ENCODE measurements at regions not wholly inside any gene's neighbourhood (a gene's known extent, or its start where the extent isn't known, plus 50 kb on each side); places are given as distances from the start of the nearest gene placed in this dataset.

DNA sequence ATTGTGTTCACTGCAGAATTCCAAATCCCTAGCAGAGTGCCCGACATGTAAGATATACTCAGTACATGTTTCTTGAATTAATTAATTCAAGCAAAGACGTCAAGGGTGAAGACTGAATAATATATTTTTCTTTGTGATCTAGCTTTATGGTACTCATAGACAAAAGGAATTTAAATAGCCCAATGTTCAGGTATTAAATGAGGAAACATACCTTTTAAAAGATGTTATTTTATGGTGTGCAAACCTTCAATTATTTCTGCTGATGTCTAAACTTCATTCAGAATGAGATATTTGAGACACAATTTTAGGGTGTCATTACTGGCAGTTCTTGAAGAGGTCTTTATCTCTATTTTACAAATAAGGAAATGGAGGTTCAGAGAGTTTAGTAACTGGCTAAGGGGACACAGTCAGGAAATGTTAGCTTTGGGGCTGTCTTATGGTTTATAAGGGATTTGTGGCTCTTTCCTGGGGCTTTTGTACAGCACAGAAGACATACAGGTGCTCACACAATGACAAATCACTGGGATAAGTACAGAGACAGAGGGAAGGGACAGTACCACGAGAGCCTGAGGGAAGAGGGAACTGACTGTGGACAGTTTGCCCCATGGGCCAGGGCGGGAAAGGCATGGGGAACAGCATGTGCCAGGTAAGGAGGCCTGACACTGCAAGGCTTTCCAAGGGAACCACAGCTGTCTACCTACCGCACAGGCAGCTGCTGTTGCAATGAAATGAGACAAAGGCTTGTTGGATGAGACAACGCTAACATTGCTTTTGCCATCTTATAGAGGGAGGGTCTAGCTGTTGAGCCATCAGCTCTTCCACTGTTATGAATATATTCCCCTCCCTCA is 155.3 kb downstream of the DDX1 start:
- TF ChIP-seq, protein P1, sequence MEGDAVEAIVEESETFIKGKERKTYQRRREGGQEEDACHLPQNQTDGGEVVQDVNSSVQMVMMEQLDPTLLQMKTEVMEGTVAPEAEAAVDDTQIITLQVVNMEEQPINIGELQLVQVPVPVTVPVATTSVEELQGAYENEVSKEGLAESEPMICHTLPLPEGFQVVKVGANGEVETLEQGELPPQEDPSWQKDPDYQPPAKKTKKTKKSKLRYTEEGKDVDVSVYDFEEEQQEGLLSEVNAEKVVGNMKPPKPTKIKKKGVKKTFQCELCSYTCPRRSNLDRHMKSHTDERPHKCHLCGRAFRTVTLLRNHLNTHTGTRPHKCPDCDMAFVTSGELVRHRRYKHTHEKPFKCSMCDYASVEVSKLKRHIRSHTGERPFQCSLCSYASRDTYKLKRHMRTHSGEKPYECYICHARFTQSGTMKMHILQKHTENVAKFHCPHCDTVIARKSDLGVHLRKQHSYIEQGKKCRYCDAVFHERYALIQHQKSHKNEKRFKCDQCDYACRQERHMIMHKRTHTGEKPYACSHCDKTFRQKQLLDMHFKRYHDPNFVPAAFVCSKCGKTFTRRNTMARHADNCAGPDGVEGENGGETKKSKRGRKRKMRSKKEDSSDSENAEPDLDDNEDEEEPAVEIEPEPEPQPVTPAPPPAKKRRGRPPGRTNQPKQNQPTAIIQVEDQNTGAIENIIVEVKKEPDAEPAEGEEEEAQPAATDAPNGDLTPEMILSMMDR (IDR thresholded peaks at IDR 0.05) = no peak
- no peak for TF ChIP-seq POLR2A (IDR thresholded peaks at IDR 0.05)
- no peak for TF ChIP-seq EP300 (IDR thresholded peaks at IDR 0.05)
